GM23338 (cell line): ENCODE measurements at regions not wholly inside any gene's neighbourhood (a gene's known extent, or its start where the extent isn't known, plus 50 kb on each side); places are given as distances from the start of the nearest gene placed in this dataset.

Experiments
- ATAC-seq: fragments of 200-7000 bp; cut with Tn5 transposase; 3 replicates; pipeline ENCODE4 v1.9.1; 2020
- DNase-seq: peaks from one replicate; pipeline ENCODE4 v3.0.0-alpha.2; 2015; ENCODE audit warnings: low spot score
- H2AFZ ChIP-seq: fragments of 200-600 bp; sonication (generic); 2 replicates; pipeline ENCODE4 v1.8.0; 2016; ENCODE audit warnings: antibody characterized with exemption, mild to moderate bottlenecking, moderate library complexity
- H3F3A ChIP-seq: fragments of 200-600 bp; sonication (generic); replicated peaks from 2 replicates; pipeline ENCODE4 v1.8.0; 2017; ENCODE audit warnings: antibody characterized with exemption, mixed run types, low read depth
- H3K27ac ChIP-seq: fragments of 200-600 bp; sonication (generic); 2 replicates; pipeline ENCODE4 v1.6.1; 2016; ENCODE audit warnings: low read depth
- H3K27me3 ChIP-seq: fragments of 200-600 bp; sonication (generic); 2 replicates; pipeline ENCODE4 v1.8.0; 2016; ENCODE audit warnings: mild to moderate bottlenecking, mixed run types, moderate library complexity; ENCODE audit not compliant: insufficient read depth
- H3K36me3 ChIP-seq: fragments of 200-600 bp; sonication (generic); 2 replicates; pipeline ENCODE4 v1.8.0; 2016; ENCODE audit warnings: mild to moderate bottlenecking; ENCODE audit not compliant: insufficient read depth
- H3K4me1 ChIP-seq: fragments of 200-600 bp; sonication (generic); 2 replicates; pipeline ENCODE4 v1.8.0; 2016; ENCODE audit warnings: mild to moderate bottlenecking, moderate library complexity; ENCODE audit not compliant: insufficient read depth
- H3K4me2 ChIP-seq: fragments of 200-600 bp; sonication (generic); 2 replicates; pipeline ENCODE4 v1.7.1; 2017; ENCODE audit warnings: mixed run types
- H3K4me3 ChIP-seq: fragments of 200-600 bp; sonication (generic); 2 replicates; pipeline ENCODE4 v1.6.1; 2016; ENCODE audit warnings: mixed run types
- H3K79me2 ChIP-seq: fragments of 200-600 bp; sonication (generic); replicated peaks from 2 replicates; pipeline ENCODE4 v1.8.0; 2017; ENCODE audit warnings: mild to moderate bottlenecking; ENCODE audit not compliant: insufficient read depth
- H3K9me2 ChIP-seq: fragments of 200-600 bp; sonication (generic); 2 replicates; pipeline ENCODE4 v1.8.0; 2017; ENCODE audit not compliant: insufficient read depth
- H4K20me1 ChIP-seq: fragments of 200-600 bp; sonication (generic); replicated peaks from 2 replicates; pipeline ENCODE4 v1.8.0; 2017; ENCODE audit warnings: mild to moderate bottlenecking; ENCODE audit not compliant: insufficient read depth
- H3K27ac Mint-ChIP-seq: 2 replicates; pipeline ENCODE4 v1.8.0; 2020; ENCODE audit warnings: inconsistent platforms, mild to moderate bottlenecking, moderate library complexity, mixed read lengths
- H3K27me3 Mint-ChIP-seq: 3 replicates; pipeline ENCODE4 v1.8.0; 2022; ENCODE audit warnings: low read depth, mild to moderate bottlenecking, moderate library complexity, mixed read lengths, inconsistent platforms; ENCODE audit not compliant: insufficient read depth, poor library complexity
- H3K36me3 Mint-ChIP-seq: 3 replicates; pipeline ENCODE4 v1.8.0; 2021; ENCODE audit warnings: low read depth, mild to moderate bottlenecking, inconsistent platforms, moderate library complexity, mixed read lengths
- H3K4me1 Mint-ChIP-seq: 3 replicates; pipeline ENCODE4 v1.8.0; 2020; ENCODE audit warnings: mild to moderate bottlenecking, inconsistent platforms, mixed read lengths
- H3K4me3 Mint-ChIP-seq: 3 replicates; pipeline ENCODE4 v1.8.0; 2021; ENCODE audit warnings: moderate library complexity, mild to moderate bottlenecking, inconsistent platforms, mixed read lengths
- H3K9me3 Mint-ChIP-seq: 3 replicates; pipeline ENCODE4 v1.8.0; 2020; ENCODE audit warnings: moderate library complexity, mild to moderate bottlenecking, inconsistent platforms, mixed read lengths
- CREB1 ChIP-seq: fragments of 250-450 bp; sonication (Bioruptor Pico); IDR thresholded peaks from 2 replicates; pipeline ENCODE4 v1.5.0; 2020; ENCODE audit warnings: low read depth, mild to moderate bottlenecking, moderate library complexity
- EZH2 ChIP-seq: fragments of 200-600 bp; sonication (generic); IDR thresholded peaks from one replicate; pipeline ENCODE4 v1.8.0; 2017; ENCODE audit warnings: antibody characterized with exemption, mild to moderate bottlenecking, low read depth; ENCODE audit not compliant: unreplicated experiment
- EZH2phosphoT487 ChIP-seq: fragments of 200-600 bp; sonication (generic); IDR thresholded peaks from one replicate; pipeline ENCODE4 v1.8.1; 2018; ENCODE audit warnings: antibody characterized with exemption; ENCODE audit not compliant: unreplicated experiment
- NANOG ChIP-seq: IDR thresholded peaks from 2 replicates; pipeline ENCODE4 v1.6.1; 2016; ENCODE audit warnings: antibody characterized with exemption, borderline replicate concordance
- STAT1 ChIP-seq: IDR thresholded peaks from one replicate; pipeline ENCODE4 v1.6.1; 2016; ENCODE audit warnings: antibody characterized with exemption; ENCODE audit not compliant: unreplicated experiment
- ZNF114 ChIP-seq: fragments of 250-450 bp; sonication (Bioruptor Pico); IDR thresholded peaks from 2 replicates; pipeline ENCODE4 v1.5.0; 2020; ENCODE audit warnings: mild to moderate bottlenecking, moderate library complexity
- ZNF331 ChIP-seq: fragments of 250-450 bp; sonication (Bioruptor Pico); IDR thresholded peaks from 2 replicates; pipeline ENCODE4 v1.5.0; 2020; ENCODE audit warnings: low read depth, mild to moderate bottlenecking, moderate library complexity
- TF ChIP-seq, protein P1 (sequence below), 2 experiments: fragments of 200-600 bp in 1 of 2; sonication (generic) in 1 of 2; conservative IDR thresholded peaks; 2 replicates each; pipeline versions ENCODE4 v1.5.1 to v1.6.1; 2016 to 2017; ENCODE audit warnings: antibody characterized with exemption in 2 of 2, low read depth in 2 of 2, mild to moderate bottlenecking in 2 of 2, moderate library complexity in 1 of 2
- TF ChIP-seq, protein P2 (sequence below): IDR thresholded peaks from 2 replicates; pipeline ENCODE4 v1.6.1; 2016; ENCODE audit warnings: antibody characterized with exemption
- TF ChIP-seq, protein P3 (sequence below): IDR thresholded peaks from one replicate; pipeline ENCODE4 v1.6.1; 2018; ENCODE audit warnings: antibody characterized with exemption; ENCODE audit not compliant: unreplicated experiment

DNA sequence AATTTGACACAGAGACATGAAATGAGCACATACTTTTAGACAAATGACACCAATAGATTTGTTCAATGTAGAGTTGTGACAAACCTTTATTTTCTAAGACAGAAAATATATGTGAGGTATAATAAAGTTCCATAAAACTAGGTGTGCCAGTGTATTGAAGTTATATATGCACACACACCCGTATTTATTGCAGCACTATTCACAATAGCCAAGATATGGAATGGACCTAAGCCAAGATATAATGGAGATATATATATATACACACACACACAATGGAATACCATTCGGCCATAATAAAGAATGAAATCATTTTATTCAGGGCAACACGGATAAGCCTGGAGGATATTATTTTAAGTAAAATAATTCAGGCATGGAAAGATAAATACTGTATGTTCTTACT lies 1013.5 kb downstream of the KCNT2 start:
- no peak overlapping the region for H3K4me3 Mint-ChIP-seq
- Histone ChIP-seq H3K27me3 (no peaks in the 10 kb centered on the region), H3K4me1 (no peaks in the 10 kb centered on the region), H3K9me2 (no peaks in the 10 kb centered on the region), H3F3A (no peaks in the 10 kb centered on the region), H3K4me2 (no peak overlapping the region), H4K20me1 (no peaks in the 10 kb centered on the region), H3K36me3 (no peaks in the 10 kb centered on the region), H3K4me3 (no peak overlapping the region), H2AFZ (0 out of 2 replicates have a peak overlapping the region, but pooled peaks have one; percentile 39), H3K27ac (no peak overlapping the region), H3K79me2 (no peaks in the 10 kb centered on the region)
- no peak for DNase-seq
- ATAC-seq, result no peak
- TF ChIP-seq STAT1 (no peak), ZNF114 (no peak)
- TF ChIP-seq, protein P1, sequence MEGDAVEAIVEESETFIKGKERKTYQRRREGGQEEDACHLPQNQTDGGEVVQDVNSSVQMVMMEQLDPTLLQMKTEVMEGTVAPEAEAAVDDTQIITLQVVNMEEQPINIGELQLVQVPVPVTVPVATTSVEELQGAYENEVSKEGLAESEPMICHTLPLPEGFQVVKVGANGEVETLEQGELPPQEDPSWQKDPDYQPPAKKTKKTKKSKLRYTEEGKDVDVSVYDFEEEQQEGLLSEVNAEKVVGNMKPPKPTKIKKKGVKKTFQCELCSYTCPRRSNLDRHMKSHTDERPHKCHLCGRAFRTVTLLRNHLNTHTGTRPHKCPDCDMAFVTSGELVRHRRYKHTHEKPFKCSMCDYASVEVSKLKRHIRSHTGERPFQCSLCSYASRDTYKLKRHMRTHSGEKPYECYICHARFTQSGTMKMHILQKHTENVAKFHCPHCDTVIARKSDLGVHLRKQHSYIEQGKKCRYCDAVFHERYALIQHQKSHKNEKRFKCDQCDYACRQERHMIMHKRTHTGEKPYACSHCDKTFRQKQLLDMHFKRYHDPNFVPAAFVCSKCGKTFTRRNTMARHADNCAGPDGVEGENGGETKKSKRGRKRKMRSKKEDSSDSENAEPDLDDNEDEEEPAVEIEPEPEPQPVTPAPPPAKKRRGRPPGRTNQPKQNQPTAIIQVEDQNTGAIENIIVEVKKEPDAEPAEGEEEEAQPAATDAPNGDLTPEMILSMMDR (conservative IDR thresholded peaks at IDR 0.05; ENCODE audit: low read depth in 2 of 2), result no peak
- H3K27ac Mint-ChIP-seq, result no peak overlapping the region
- H3K36me3 Mint-ChIP-seq, result no peaks in the 10 kb centered on the region
- H3K4me1 Mint-ChIP-seq, result no peaks in the 10 kb centered on the region
- H3K9me3 Mint-ChIP-seq, result no peaks in the 10 kb centered on the region
- H3K27me3 Mint-ChIP-seq, result no peaks in the 10 kb centered on the region

DNA sequence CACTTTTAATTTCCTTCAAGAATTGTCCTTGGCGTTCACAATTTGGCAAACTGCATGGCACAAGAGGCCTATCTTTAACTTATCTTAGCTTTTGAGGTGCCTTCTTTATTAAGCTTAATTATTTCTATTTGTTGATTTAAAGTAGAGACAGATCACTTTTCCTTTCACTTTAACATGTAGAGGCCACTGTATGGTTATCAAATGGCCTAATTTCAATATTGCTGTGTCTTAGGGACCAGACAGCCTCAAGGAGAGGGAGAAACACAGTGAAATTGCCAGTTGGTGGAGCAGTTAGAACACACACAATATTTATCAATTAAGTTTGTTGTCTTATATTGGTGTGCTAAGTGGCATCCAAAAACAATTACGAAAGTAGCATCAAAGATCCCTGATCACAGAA lies 1013.9 kb downstream of the KCNT2 start:
- TF ChIP-seq ZNF331 (CRISPR knock-in tag) (no peak), EZH2phosphoT487 (no peak), NANOG (no peak), CREB1 (CRISPR knock-in tag) (no peak), EZH2 (no peak)
- TF ChIP-seq, protein P2, sequence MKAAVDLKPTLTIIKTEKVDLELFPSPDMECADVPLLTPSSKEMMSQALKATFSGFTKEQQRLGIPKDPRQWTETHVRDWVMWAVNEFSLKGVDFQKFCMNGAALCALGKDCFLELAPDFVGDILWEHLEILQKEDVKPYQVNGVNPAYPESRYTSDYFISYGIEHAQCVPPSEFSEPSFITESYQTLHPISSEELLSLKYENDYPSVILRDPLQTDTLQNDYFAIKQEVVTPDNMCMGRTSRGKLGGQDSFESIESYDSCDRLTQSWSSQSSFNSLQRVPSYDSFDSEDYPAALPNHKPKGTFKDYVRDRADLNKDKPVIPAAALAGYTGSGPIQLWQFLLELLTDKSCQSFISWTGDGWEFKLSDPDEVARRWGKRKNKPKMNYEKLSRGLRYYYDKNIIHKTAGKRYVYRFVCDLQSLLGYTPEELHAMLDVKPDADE, result no peak
- TF ChIP-seq, protein P3, sequence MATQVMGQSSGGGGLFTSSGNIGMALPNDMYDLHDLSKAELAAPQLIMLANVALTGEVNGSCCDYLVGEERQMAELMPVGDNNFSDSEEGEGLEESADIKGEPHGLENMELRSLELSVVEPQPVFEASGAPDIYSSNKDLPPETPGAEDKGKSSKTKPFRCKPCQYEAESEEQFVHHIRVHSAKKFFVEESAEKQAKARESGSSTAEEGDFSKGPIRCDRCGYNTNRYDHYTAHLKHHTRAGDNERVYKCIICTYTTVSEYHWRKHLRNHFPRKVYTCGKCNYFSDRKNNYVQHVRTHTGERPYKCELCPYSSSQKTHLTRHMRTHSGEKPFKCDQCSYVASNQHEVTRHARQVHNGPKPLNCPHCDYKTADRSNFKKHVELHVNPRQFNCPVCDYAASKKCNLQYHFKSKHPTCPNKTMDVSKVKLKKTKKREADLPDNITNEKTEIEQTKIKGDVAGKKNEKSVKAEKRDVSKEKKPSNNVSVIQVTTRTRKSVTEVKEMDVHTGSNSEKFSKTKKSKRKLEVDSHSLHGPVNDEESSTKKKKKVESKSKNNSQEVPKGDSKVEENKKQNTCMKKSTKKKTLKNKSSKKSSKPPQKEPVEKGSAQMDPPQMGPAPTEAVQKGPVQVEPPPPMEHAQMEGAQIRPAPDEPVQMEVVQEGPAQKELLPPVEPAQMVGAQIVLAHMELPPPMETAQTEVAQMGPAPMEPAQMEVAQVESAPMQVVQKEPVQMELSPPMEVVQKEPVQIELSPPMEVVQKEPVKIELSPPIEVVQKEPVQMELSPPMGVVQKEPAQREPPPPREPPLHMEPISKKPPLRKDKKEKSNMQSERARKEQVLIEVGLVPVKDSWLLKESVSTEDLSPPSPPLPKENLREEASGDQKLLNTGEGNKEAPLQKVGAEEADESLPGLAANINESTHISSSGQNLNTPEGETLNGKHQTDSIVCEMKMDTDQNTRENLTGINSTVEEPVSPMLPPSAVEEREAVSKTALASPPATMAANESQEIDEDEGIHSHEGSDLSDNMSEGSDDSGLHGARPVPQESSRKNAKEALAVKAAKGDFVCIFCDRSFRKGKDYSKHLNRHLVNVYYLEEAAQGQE, result no peak
- ATAC-seq, result no peak
- H3K9me2 ChIP-seq, result no peaks in the 10 kb centered on the region
- H3K9me3 Mint-ChIP-seq, result no peaks in the 10 kb centered on the region
- no peaks in the 10 kb centered on the region for H3K4me1 ChIP-seq
- no peaks in the 10 kb centered on the region for H3K79me2 ChIP-seq
- no peak overlapping the region for H3K4me3 Mint-ChIP-seq
- no peak overlapping the region for H3K27ac Mint-ChIP-seq
- H4K20me1 ChIP-seq, result no peaks in the 10 kb centered on the region
- H3K36me3 Mint-ChIP-seq, result no peaks in the 10 kb centered on the region
- 0 out of 2 replicates have a peak overlapping the region, but pooled peaks have one; percentile 39 for H2AFZ ChIP-seq
- H3K27me3 ChIP-seq, result no peaks in the 10 kb centered on the region
- H3K4me1 Mint-ChIP-seq, result no peaks in the 10 kb centered on the region
- H3K27me3 Mint-ChIP-seq, result no peaks in the 10 kb centered on the region
- H3K4me3 ChIP-seq, result no peak overlapping the region
- DNase-seq, result no peak
- no peaks in the 10 kb centered on the region for H3K36me3 ChIP-seq
- no peak overlapping the region for H3K4me2 ChIP-seq
- no peaks in the 10 kb centered on the region for H3F3A ChIP-seq
- H3K27ac ChIP-seq, result no peak overlapping the region
